ENCODE measurements at regions not wholly inside any gene's neighbourhood (a gene's known extent, or its start where the extent isn't known, plus 50 kb on each side); places are given as distances from the start of the nearest gene placed in this dataset.
"Not testable (repeated sequence)": the region's sequence is repeated elsewhere in the genome, so short reads cannot be mapped to it uniquely, and the experiment has no call there.

- DNase-seq, result no peak
Observed at GRCh38 chr9:31807574-31808256, 576.7 kb upstream of the ACO1 start.

- DNase-seq, result no peak
Observed at GRCh38 chr9:31808766-31809165, 575.7 kb upstream of the ACO1 start.

GRCh38 chr9:31820426-31820825, 564.0 kb upstream of the ACO1 start:
- no peak for DNase-seq

- DNase-seq, result no peak
Observed at GRCh38 chr9:31821583-31821982, 562.9 kb upstream of the ACO1 start.

- DNase-seq, result no peak
Observed at GRCh38 chr9:31823365-31823764, 561.1 kb upstream of the ACO1 start.

- DNase-seq, result no peak
Observed at GRCh38 chr9:31824860-31825259, 559.6 kb upstream of the ACO1 start.

- DNase-seq, result peak in 1 of 2 experiments; percentile 53
Observed at GRCh38 chr9:31837211-31837610, 547.2 kb upstream of the ACO1 start.

GRCh38 chr9:31839273-31839672, 545.2 kb upstream of the ACO1 start:
- peak in 1 of 2 experiments; percentile 46 for DNase-seq

GRCh38 chr9:31840702-31841101, 543.7 kb upstream of the ACO1 start:
- DNase-seq, result no peak

GRCh38 chr9:31847963-31848362, 536.5 kb upstream of the ACO1 start:
- DNase-seq, result no peak

- no peak for DNase-seq
Observed at GRCh38 chr9:31848505-31849285, 535.7 kb upstream of the ACO1 start.

- no peak for DNase-seq
Observed at GRCh38 chr9:31854187-31854586, 530.3 kb upstream of the ACO1 start.

- DNase-seq, result no peak
Observed at GRCh38 chr9:31868830-31869229, 515.6 kb upstream of the ACO1 start.

- DNase-seq, result no peak
Observed at GRCh38 chr9:31870276-31870675, 514.2 kb upstream of the ACO1 start.

GRCh38 chr9:31873722-31874121, 510.7 kb upstream of the ACO1 start:
- no peak for DNase-seq

GRCh38 chr9:31894008-31894407, 490.4 kb upstream of the ACO1 start:
- DNase-seq, result no peak

- DNase-seq, result no peak
Observed at GRCh38 chr9:31908158-31908890, 476.1 kb upstream of the ACO1 start.

- no peak for DNase-seq
Observed at GRCh38 chr9:31908891-31909480, 475.5 kb upstream of the ACO1 start.

GRCh38 chr9:31912636-31913035, 471.8 kb upstream of the ACO1 start:
- no peak for DNase-seq

GRCh38 chr9:31916591-31917241, 467.7 kb upstream of the ACO1 start:
- peak in 1 of 2 experiments; percentile 29 for DNase-seq

GRCh38 chr9:31937737-31938136, 446.7 kb upstream of the ACO1 start:
- DNase-seq, result not testable (repeated sequence)

GRCh38 chr9:31950756-31951155, 433.7 kb upstream of the ACO1 start:
- no peak for DNase-seq

- no peak for DNase-seq
Observed at GRCh38 chr9:31958572-31958971, 425.9 kb upstream of the ACO1 start.
